Nephron progenitor cell (in vitro differentiated cells): ENCODE measurements at regions not wholly inside any gene's neighbourhood (a gene's known extent, or its start where the extent isn't known, plus 50 kb on each side); places are given as distances from the start of the nearest gene placed in this dataset.

Experiments
- DNase-seq: peaks from one replicate; pipeline ENCODE4 v3.0.0; 2021
- H3K27ac Mint-ChIP-seq: 2 replicates; pipeline ENCODE4 v1.8.0; 2021; ENCODE audit warnings: mild to moderate bottlenecking, moderate library complexity, mixed read lengths
- H3K27me3 Mint-ChIP-seq: 2 replicates; pipeline ENCODE4 v1.8.0; 2021; ENCODE audit warnings: mild to moderate bottlenecking, low read depth, mixed read lengths; ENCODE audit not compliant: poor library complexity
- H3K36me3 Mint-ChIP-seq: 2 replicates; pipeline ENCODE4 v1.8.0; 2021; ENCODE audit warnings: low read depth, mixed read lengths
- H3K4me1 Mint-ChIP-seq: 2 replicates; pipeline ENCODE4 v1.8.0; 2021; ENCODE audit warnings: mixed read lengths
- H3K4me3 Mint-ChIP-seq: 2 replicates; pipeline ENCODE4 v1.8.0; 2021; ENCODE audit warnings: mild to moderate bottlenecking, moderate library complexity, mixed read lengths
- H3K9me3 Mint-ChIP-seq: 2 replicates; pipeline ENCODE4 v1.8.0; 2021; ENCODE audit warnings: mild to moderate bottlenecking, moderate library complexity, mixed read lengths
- TF ChIP-seq, protein P1 (sequence below): fragments of 200-600 bp; sonication (generic); IDR thresholded peaks from 2 replicates; pipeline ENCODE4 v1.5.0; 2021; ENCODE audit warnings: antibody characterized with exemption

- H3K4me1 Mint-ChIP-seq = no peaks in the 10 kb centered on the region
- no peak for DNase-seq
- H3K36me3 Mint-ChIP-seq = no peaks in the 10 kb centered on the region
- TF ChIP-seq, protein P1, sequence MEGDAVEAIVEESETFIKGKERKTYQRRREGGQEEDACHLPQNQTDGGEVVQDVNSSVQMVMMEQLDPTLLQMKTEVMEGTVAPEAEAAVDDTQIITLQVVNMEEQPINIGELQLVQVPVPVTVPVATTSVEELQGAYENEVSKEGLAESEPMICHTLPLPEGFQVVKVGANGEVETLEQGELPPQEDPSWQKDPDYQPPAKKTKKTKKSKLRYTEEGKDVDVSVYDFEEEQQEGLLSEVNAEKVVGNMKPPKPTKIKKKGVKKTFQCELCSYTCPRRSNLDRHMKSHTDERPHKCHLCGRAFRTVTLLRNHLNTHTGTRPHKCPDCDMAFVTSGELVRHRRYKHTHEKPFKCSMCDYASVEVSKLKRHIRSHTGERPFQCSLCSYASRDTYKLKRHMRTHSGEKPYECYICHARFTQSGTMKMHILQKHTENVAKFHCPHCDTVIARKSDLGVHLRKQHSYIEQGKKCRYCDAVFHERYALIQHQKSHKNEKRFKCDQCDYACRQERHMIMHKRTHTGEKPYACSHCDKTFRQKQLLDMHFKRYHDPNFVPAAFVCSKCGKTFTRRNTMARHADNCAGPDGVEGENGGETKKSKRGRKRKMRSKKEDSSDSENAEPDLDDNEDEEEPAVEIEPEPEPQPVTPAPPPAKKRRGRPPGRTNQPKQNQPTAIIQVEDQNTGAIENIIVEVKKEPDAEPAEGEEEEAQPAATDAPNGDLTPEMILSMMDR = no peak
- no peaks in the 10 kb centered on the region for H3K27me3 Mint-ChIP-seq
- H3K27ac Mint-ChIP-seq = no peak overlapping the region
- H3K4me3 Mint-ChIP-seq = no peak overlapping the region
- H3K9me3 Mint-ChIP-seq = peaks cover 3% of the 10 kb centered on the region
Observed at GRCh38 chr7:89514970-89515369, 639.3 kb upstream of the STEAP1 start.

- DNase-seq = no peak
- TF ChIP-seq, protein P1 = no peak
- no peaks in the 10 kb centered on the region for H3K36me3 Mint-ChIP-seq
- H3K27me3 Mint-ChIP-seq = no peaks in the 10 kb centered on the region
- peaks cover 3% of the 10 kb centered on the region for H3K9me3 Mint-ChIP-seq
- H3K27ac Mint-ChIP-seq = no peak overlapping the region
- no peaks in the 10 kb centered on the region for H3K4me1 Mint-ChIP-seq
- H3K4me3 Mint-ChIP-seq = no peak overlapping the region
Observed at GRCh38 chr7:89517815-89518214, 636.5 kb upstream of the STEAP1 start.

GRCh38 chr7:89549768-89550167 lies 604.5 kb upstream of the STEAP1 start:
- no peak for DNase-seq
- TF ChIP-seq, protein P1 = no peak

DNA sequence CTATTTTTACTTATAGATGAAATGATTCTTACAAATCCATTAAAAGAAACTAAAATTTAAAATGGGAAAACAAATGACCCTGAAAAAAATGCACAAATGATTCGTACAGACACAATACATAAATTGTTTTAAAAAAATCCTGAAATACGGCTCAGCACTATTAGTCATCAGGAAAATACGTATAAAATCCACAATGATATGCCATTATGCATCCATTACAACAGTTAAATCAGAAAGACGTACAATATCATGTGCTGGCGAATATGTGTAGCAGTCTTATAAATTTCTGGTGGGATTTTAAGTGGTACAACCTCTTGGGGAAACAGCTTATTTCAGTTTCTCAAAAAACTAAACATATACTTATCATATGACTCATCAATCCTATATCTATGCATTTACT lies 600.1 kb upstream of the STEAP1 start:
- DNase-seq = no peak
- peaks cover 2% of the 10 kb centered on the region for H3K27me3 Mint-ChIP-seq
- no peak overlapping the region for H3K4me3 Mint-ChIP-seq
- no peaks in the 10 kb centered on the region for H3K4me1 Mint-ChIP-seq
- no peaks in the 10 kb centered on the region for H3K36me3 Mint-ChIP-seq
- TF ChIP-seq, protein P1 = no peak
- no peaks in the 10 kb centered on the region for H3K9me3 Mint-ChIP-seq
- no peak overlapping the region for H3K27ac Mint-ChIP-seq

More at GRCh38 chr7:89549768-89550167, 604.5 kb upstream of the STEAP1 start:
- no peaks in the 10 kb centered on the region for H3K27me3 Mint-ChIP-seq
- no peak overlapping the region for H3K27ac Mint-ChIP-seq
- peaks cover 5% of the 10 kb centered on the region for H3K9me3 Mint-ChIP-seq
- H3K4me3 Mint-ChIP-seq = no peak overlapping the region
- H3K4me1 Mint-ChIP-seq = no peaks in the 10 kb centered on the region
- H3K36me3 Mint-ChIP-seq = no peaks in the 10 kb centered on the region

- peaks cover 2% of the 10 kb centered on the region for H3K27me3 Mint-ChIP-seq
- TF ChIP-seq, protein P1 = no peak
- H3K9me3 Mint-ChIP-seq = no peaks in the 10 kb centered on the region
- no peaks in the 10 kb centered on the region for H3K36me3 Mint-ChIP-seq
- H3K27ac Mint-ChIP-seq = no peak overlapping the region
- no peak for DNase-seq
- H3K4me3 Mint-ChIP-seq = no peak overlapping the region
- no peaks in the 10 kb centered on the region for H3K4me1 Mint-ChIP-seq
Observed at GRCh38 chr7:89559596-89559995, 594.7 kb upstream of the STEAP1 start.

GRCh38 chr7:89563597-89563996 lies 590.7 kb upstream of the STEAP1 start:
- H3K4me3 Mint-ChIP-seq = no peak overlapping the region
- no peaks in the 10 kb centered on the region for H3K36me3 Mint-ChIP-seq
- TF ChIP-seq, protein P1 = no peak
- H3K27me3 Mint-ChIP-seq = peaks cover 2% of the 10 kb centered on the region
- H3K9me3 Mint-ChIP-seq = peaks cover 18% of the 10 kb centered on the region
- H3K4me1 Mint-ChIP-seq = no peaks in the 10 kb centered on the region
- H3K27ac Mint-ChIP-seq = no peak overlapping the region
- DNase-seq = no peak
